ENCODE measurements at regions not wholly inside any gene's neighbourhood (a gene's known extent, or its start where the extent isn't known, plus 50 kb on each side); places are given as distances from the start of the nearest gene placed in this dataset.

- TF ChIP-seq ZNF532 (CRISPR knock-in tag; IDR thresholded peaks at IDR 0.05; ENCODE audit: borderline replicate concordance) (no peak), MYBL2 (CRISPR knock-in tag; IDR thresholded peaks at IDR 0.05) (no peak), ZNF121 (CRISPR knock-in tag; IDR thresholded peaks at IDR 0.05) (no peak), SP1 (CRISPR knock-in tag; conservative IDR thresholded peaks at IDR 0.05) (no peak), MAX (CRISPR knock-in tag; IDR thresholded peaks at IDR 0.05) (no peak)
Measured at GRCh38 chr15:62288361-62289017, 123.4 kb upstream of the C2CD4B start (continued).

GRCh38 chr15:62291262-62291661 is 126.2 kb upstream of the C2CD4B start:
- Mint-ChIP-seq H3K27me3 (ENCODE audit: low read depth) (peaks cover 2% of the 10 kb centered on the region; the same call in 1 of the 2 replicates), H3K36me3 (peaks cover 28% of the 10 kb centered on the region), H3K27ac (no peak overlapping the region; the same call in 1 of the 2 replicates), H3K4me3 (no peak overlapping the region), H3K4me1 (peaks cover 71% of the 10 kb centered on the region), H3K9me3 (peaks cover 35% of the 10 kb centered on the region)
- TF ChIP-seq ZNF532 (CRISPR knock-in tag; IDR thresholded peaks at IDR 0.05; ENCODE audit: borderline replicate concordance) = no peak
- ATAC-seq = no peak
- CTCF ChIA-PET = interaction anchor here (0.6 to 1.1 kb wide), 4 partner anchors 9 to 50 kb away, joined by 3 to 6 read pairs (median 3); no protein-coding TSS in a partner anchor
- no peak for DNase-seq (ENCODE audit: low spot score)
- POLR2A ChIA-PET = no interaction called here

- CTCF ChIA-PET = interaction anchor here (1.1 to 3.3 kb wide), 4 partner anchors 10 to 172 kb away, joined by 3 to 22 read pairs (median 8); no protein-coding TSS in a partner anchor
- Mint-ChIP-seq H3K4me1 (peaks cover 66% of the 10 kb centered on the region), H3K4me3 (peak overlapping the region; percentile 36), H3K27ac (peak overlapping the region; percentile 97), H3K9me3 (peaks cover 24% of the 10 kb centered on the region), H3K36me3 (peaks cover 26% of the 10 kb centered on the region), H3K27me3 (ENCODE audit: low read depth) (peaks cover 2% of the 10 kb centered on the region; the same call in 1 of the 2 replicates)
- DNase-seq (ENCODE audit: low spot score) (no peak), ATAC-seq (peak; percentile 86)
- POLR2A ChIA-PET = no interaction called here
- no peak for TF ChIP-seq FOXP1 (CRISPR knock-in tag; IDR thresholded peaks at IDR 0.05; ENCODE audit: borderline replicate concordance)
Measured at GRCh38 chr15:62296756-62297507, 131.8 kb upstream of the C2CD4B start.

- ChIA-PET POLR2A (no interaction called here), CTCF (interaction anchor here (1.3 to 3.3 kb wide), 3 partner anchors 9 to 56 kb away, joined by 5 to 22 read pairs (median 10); no protein-coding TSS in a partner anchor)
- ATAC-seq (no peak), DNase-seq (ENCODE audit: low spot score) (no peak)
- peaks cover 20% of the 10 kb centered on the region for H3K36me3 Mint-ChIP-seq
- peaks cover 69% of the 10 kb centered on the region for H3K4me1 Mint-ChIP-seq
- TF ChIP-seq ELF4 (CRISPR knock-in tag; IDR thresholded peaks at IDR 0.05; ENCODE audit: low read depth) (no peak), NFATC4 (CRISPR knock-in tag; IDR thresholded peaks at IDR 0.05) (no peak)
- peaks cover 19% of the 10 kb centered on the region for H3K9me3 Mint-ChIP-seq
- H3K27me3 Mint-ChIP-seq (ENCODE audit: low read depth) = peaks cover 1% of the 10 kb centered on the region; the same call in 1 of the 2 replicates
- peak overlapping the region; percentile 97 for H3K27ac Mint-ChIP-seq
- H3K4me3 Mint-ChIP-seq = no peak overlapping the region
Measured at GRCh38 chr15:62297522-62297921, 132.4 kb upstream of the C2CD4B start.
